Esophagus mucosa (tissue), 1 donor: ENCODE measurements at regions not wholly inside any gene's neighbourhood (a gene's known extent, or its start where the extent isn't known, plus 50 kb on each side); places are given as distances from the start of the nearest gene placed in this dataset.

Experiments used
- ATAC-seq: fragments of 200-7000 bp; cut with Tn5 transposase; one replicate; pipeline ENCODE4 v1.9.1; 2020
- donor health status: DM: yes; HTN: yes; CAD: no.

GRCh38 chr2:214674278-214674677 is 135.2 kb downstream of the BARD1 start:
- no peak for ATAC-seq

- no peak for ATAC-seq
Measured at GRCh38 chr2:214671319-214671885, 138.1 kb downstream of the BARD1 start.

- ATAC-seq, result no peak
Measured at GRCh38 chr2:214652473-214652872, 157.0 kb downstream of the BARD1 start.

GRCh38 chr2:214651451-214651850 is 158.0 kb downstream of the BARD1 start:
- ATAC-seq, result no peak

- no peak for ATAC-seq
Measured at GRCh38 chr2:214649440-214650205, 159.9 kb downstream of the BARD1 start.

- no peak for ATAC-seq
Measured at GRCh38 chr2:214648520-214648919, 161.0 kb downstream of the BARD1 start.

- ATAC-seq, result no peak
Measured at GRCh38 chr2:214631406-214631805, 178.1 kb downstream of the BARD1 start.

- peak; percentile 64 for ATAC-seq
Measured at GRCh38 chr2:214630402-214631045, 179.0 kb downstream of the BARD1 start.

GRCh38 chr2:214629875-214630274 is 179.6 kb downstream of the BARD1 start:
- no peak for ATAC-seq
